ENCODE measurements at regions not wholly inside any gene's neighbourhood (a gene's known extent, or its start where the extent isn't known, plus 50 kb on each side); places are given as distances from the start of the nearest gene placed in this dataset.

- H3K27ac ChIP-seq (ENCODE audit: low read length) = no peak overlapping the region
- no peaks in the 10 kb centered on the region for H3K4me1 ChIP-seq (ENCODE audit: control insufficient read depth, insufficient read depth, low read length)
- ATAC-seq (no peak), DNase-seq (no peak)
- no peaks in the 10 kb centered on the region for H3K27me3 Mint-ChIP-seq (ENCODE audit: low read depth in 2 of 2)
- H3K4me3 Mint-ChIP-seq = no peak overlapping the region
- peaks cover 6 to 8% of the 10 kb centered on the region in 2 donors for H3K9me3 Mint-ChIP-seq
- no peak overlapping the region for H3K27ac Mint-ChIP-seq
- H3K27me3 ChIP-seq (ENCODE audit: control insufficient read depth, insufficient read depth, low read length) = no peaks in the 10 kb centered on the region
- H3K36me3 Mint-ChIP-seq = no peaks in the 10 kb centered on the region
- no peak overlapping the region for H3K4me3 ChIP-seq (ENCODE audit: low read length)
- H3K9me3 ChIP-seq (ENCODE audit: control insufficient read depth, insufficient read depth, low read length) = peaks cover 3% of the 10 kb centered on the region
- H3K36me3 ChIP-seq (ENCODE audit: control insufficient read depth, insufficient read depth, low read length) = no peaks in the 10 kb centered on the region
- TF ChIP-seq, protein P1, sequence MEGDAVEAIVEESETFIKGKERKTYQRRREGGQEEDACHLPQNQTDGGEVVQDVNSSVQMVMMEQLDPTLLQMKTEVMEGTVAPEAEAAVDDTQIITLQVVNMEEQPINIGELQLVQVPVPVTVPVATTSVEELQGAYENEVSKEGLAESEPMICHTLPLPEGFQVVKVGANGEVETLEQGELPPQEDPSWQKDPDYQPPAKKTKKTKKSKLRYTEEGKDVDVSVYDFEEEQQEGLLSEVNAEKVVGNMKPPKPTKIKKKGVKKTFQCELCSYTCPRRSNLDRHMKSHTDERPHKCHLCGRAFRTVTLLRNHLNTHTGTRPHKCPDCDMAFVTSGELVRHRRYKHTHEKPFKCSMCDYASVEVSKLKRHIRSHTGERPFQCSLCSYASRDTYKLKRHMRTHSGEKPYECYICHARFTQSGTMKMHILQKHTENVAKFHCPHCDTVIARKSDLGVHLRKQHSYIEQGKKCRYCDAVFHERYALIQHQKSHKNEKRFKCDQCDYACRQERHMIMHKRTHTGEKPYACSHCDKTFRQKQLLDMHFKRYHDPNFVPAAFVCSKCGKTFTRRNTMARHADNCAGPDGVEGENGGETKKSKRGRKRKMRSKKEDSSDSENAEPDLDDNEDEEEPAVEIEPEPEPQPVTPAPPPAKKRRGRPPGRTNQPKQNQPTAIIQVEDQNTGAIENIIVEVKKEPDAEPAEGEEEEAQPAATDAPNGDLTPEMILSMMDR (IDR thresholded peaks at IDR 0.05) = no peak
- no peaks in the 10 kb centered on the region for H3K4me1 Mint-ChIP-seq
- intact Hi-C loops (cut with micrococcal nuclease) = no loop called here
Measured at GRCh38 chr5:7209658-7210057, 186.3 kb upstream of the ADCY2 start.

GRCh38 chr5:7210549-7210948 is 185.4 kb upstream of the ADCY2 start:
- H3K36me3 Mint-ChIP-seq = no peaks in the 10 kb centered on the region
- Histone ChIP-seq H3K27me3 (ENCODE audit: control insufficient read depth, insufficient read depth, low read length) (no peaks in the 10 kb centered on the region), H3K4me3 (ENCODE audit: low read length) (no peak overlapping the region), H3K9me3 (ENCODE audit: control insufficient read depth, insufficient read depth, low read length) (peaks cover 3% of the 10 kb centered on the region), H3K27ac (ENCODE audit: low read length) (no peak overlapping the region), H3K4me1 (ENCODE audit: control insufficient read depth, insufficient read depth, low read length) (no peaks in the 10 kb centered on the region), H3K36me3 (ENCODE audit: control insufficient read depth, insufficient read depth, low read length) (no peaks in the 10 kb centered on the region)
- H3K4me1 Mint-ChIP-seq = no peaks in the 10 kb centered on the region
- intact Hi-C loops (cut with micrococcal nuclease) = no loop called here
- DNase-seq = no peak
- no peak overlapping the region for H3K4me3 Mint-ChIP-seq
- H3K27me3 Mint-ChIP-seq (ENCODE audit: low read depth in 2 of 2) = no peaks in the 10 kb centered on the region
- 70% methylated on average over 2 of the region's 2 CpGs for WGBS (ENCODE audit: insufficient coverage)
- ATAC-seq = no peak
- H3K9me3 Mint-ChIP-seq = peaks cover 3 to 5% of the 10 kb centered on the region in 2 donors
- no peak overlapping the region for H3K27ac Mint-ChIP-seq
- TF ChIP-seq, protein P1 (IDR thresholded peaks at IDR 0.05) = no peak

- Histone ChIP-seq H3K36me3 (ENCODE audit: control insufficient read depth, insufficient read depth, low read length) (no peaks in the 10 kb centered on the region), H3K4me3 (ENCODE audit: low read length) (no peak overlapping the region), H3K9me3 (ENCODE audit: control insufficient read depth, insufficient read depth, low read length) (no peaks in the 10 kb centered on the region), H3K27me3 (ENCODE audit: control insufficient read depth, insufficient read depth, low read length) (no peaks in the 10 kb centered on the region), H3K27ac (ENCODE audit: low read length) (no peak overlapping the region), H3K4me1 (ENCODE audit: control insufficient read depth, insufficient read depth, low read length) (no peaks in the 10 kb centered on the region)
- WGBS (ENCODE audit: insufficient coverage) = 90% methylated on average over 5 of the region's 5 CpGs
- no peak overlapping the region for H3K4me3 Mint-ChIP-seq
- TF ChIP-seq, protein P1 (IDR thresholded peaks at IDR 0.05) = no peak
- H3K27me3 Mint-ChIP-seq (ENCODE audit: low read depth in 2 of 2) = no peaks in the 10 kb centered on the region
- no peaks in the 10 kb centered on the region for H3K36me3 Mint-ChIP-seq
- ATAC-seq (no peak), DNase-seq (no peak)
- H3K27ac Mint-ChIP-seq = no peak overlapping the region
- intact Hi-C loops (cut with micrococcal nuclease) = no loop called here
- H3K4me1 Mint-ChIP-seq = no peaks in the 10 kb centered on the region
- peaks cover 0 to 2% of the 10 kb centered on the region in 2 donors for H3K9me3 Mint-ChIP-seq
Measured at GRCh38 chr5:7213525-7213924, 182.4 kb upstream of the ADCY2 start.

- Mint-ChIP-seq H3K9me3 (peaks cover 0 to 2% of the 10 kb centered on the region in 2 donors), H3K4me3 (no peak overlapping the region), H3K27ac (no peak overlapping the region), H3K4me1 (no peaks in the 10 kb centered on the region), H3K27me3 (ENCODE audit: low read depth in 2 of 2) (no peaks in the 10 kb centered on the region), H3K36me3 (no peaks in the 10 kb centered on the region)
- intact Hi-C loops (cut with micrococcal nuclease) = no loop called here
- Histone ChIP-seq H3K27me3 (ENCODE audit: control insufficient read depth, insufficient read depth, low read length) (no peaks in the 10 kb centered on the region), H3K36me3 (ENCODE audit: control insufficient read depth, insufficient read depth, low read length) (no peaks in the 10 kb centered on the region), H3K4me3 (ENCODE audit: low read length) (no peak overlapping the region), H3K9me3 (ENCODE audit: control insufficient read depth, insufficient read depth, low read length) (no peaks in the 10 kb centered on the region), H3K27ac (ENCODE audit: low read length) (no peak overlapping the region), H3K4me1 (ENCODE audit: control insufficient read depth, insufficient read depth, low read length) (no peaks in the 10 kb centered on the region)
- WGBS (ENCODE audit: insufficient coverage) = 81% methylated on average over 6 of the region's 7 CpGs
- no peak for DNase-seq
- ATAC-seq = no peak
- TF ChIP-seq, protein P1 (IDR thresholded peaks at IDR 0.05) = no peak
Measured at GRCh38 chr5:7214906-7215416, 181.0 kb upstream of the ADCY2 start.
